SK-N-SH treated with all-trans-retinoic acid at 6 μM for 48 hours (cell line): ENCODE measurements at regions not wholly inside any gene's neighbourhood (a gene's known extent, or its start where the extent isn't known, plus 50 kb on each side); places are given as distances from the start of the nearest gene placed in this dataset.

ENCODE experiments used
- ATAC-seq: fragments of 200-7000 bp; cut with Tn5 transposase; 3 replicates; pipeline ENCODE4 v1.9.1; 2020; ENCODE audit warnings: mild to moderate bottlenecking, moderate library complexity
- ARNTL ChIP-seq: fragments of 450-650 bp; formaldehyde crosslinking; IDR thresholded peaks from 2 replicates; pipeline ENCODE4 v1.5.0; 2020; ENCODE audit warnings: low read depth, mild to moderate bottlenecking, moderate library complexity, borderline replicate concordance
- BACH2 ChIP-seq: fragments of 250-450 bp; sonication (Bioruptor Pico); IDR thresholded peaks from 2 replicates; pipeline ENCODE4 v1.9.0; 2021; ENCODE audit warnings: mild to moderate bottlenecking, borderline replicate concordance
- CREB5 ChIP-seq: fragments of 250-450 bp; sonication (Bioruptor Pico); IDR thresholded peaks from 2 replicates; pipeline ENCODE4 v1.5.1; 2020; ENCODE audit warnings: low read depth, mild to moderate bottlenecking, moderate library complexity
- CSDC2 ChIP-seq: fragments of 250-450 bp; sonication (Bioruptor Pico); IDR thresholded peaks from 2 replicates; pipeline ENCODE4 v1.5.0; 2020; ENCODE audit warnings: mild to moderate bottlenecking, moderate library complexity
- ESRRG ChIP-seq: fragments of 250-450 bp; sonication (Bioruptor Pico); IDR thresholded peaks from 2 replicates; pipeline ENCODE4 v1.6.1; 2021; ENCODE audit warnings: mild to moderate bottlenecking
- GLIS3 ChIP-seq: fragments of 250-450 bp; sonication (Bioruptor Pico); IDR thresholded peaks from 2 replicates; pipeline ENCODE4 v1.5.0; 2020; ENCODE audit warnings: mild to moderate bottlenecking, moderate library complexity
- PPARA ChIP-seq: fragments of 250-450 bp; sonication (Bioruptor Pico); IDR thresholded peaks from 2 replicates; pipeline ENCODE4 v1.5.0; 2020; ENCODE audit warnings: mild to moderate bottlenecking, borderline replicate concordance
- RARB ChIP-seq: fragments of 250-450 bp; sonication (Bioruptor Pico); IDR thresholded peaks from 2 replicates; pipeline ENCODE4 v1.8.0; 2021; ENCODE audit warnings: mild to moderate bottlenecking, moderate library complexity
- SNAI2 ChIP-seq: fragments of 250-450 bp; sonication (Bioruptor Pico); IDR thresholded peaks from 2 replicates; pipeline ENCODE4 v1.5.0; 2020; ENCODE audit warnings: mild to moderate bottlenecking, moderate library complexity
- TCF4 ChIP-seq: fragments of 250-450 bp; sonication (Bioruptor Pico); IDR thresholded peaks from 2 replicates; pipeline ENCODE4 v1.8.0; 2021; ENCODE audit warnings: mild to moderate bottlenecking, moderate library complexity, borderline replicate concordance
- ZC3H10 ChIP-seq: fragments of 250-450 bp; sonication (Bioruptor Pico); IDR thresholded peaks from 2 replicates; pipeline ENCODE4 v1.5.1; 2021; ENCODE audit warnings: mild to moderate bottlenecking, moderate library complexity
- ZFP3 ChIP-seq: fragments of 250-450 bp; sonication (Bioruptor Pico); IDR thresholded peaks from 2 replicates; pipeline ENCODE4 v1.5.0; 2020; ENCODE audit warnings: mild to moderate bottlenecking, moderate library complexity
- ZFP30 ChIP-seq: fragments of 450-650 bp; formaldehyde crosslinking; IDR thresholded peaks from 2 replicates; pipeline ENCODE4 v1.5.0; 2022; ENCODE audit warnings: mild to moderate bottlenecking, moderate library complexity
- ZNF565 ChIP-seq: fragments of 450-650 bp; formaldehyde crosslinking; conservative IDR thresholded peaks from 2 replicates; pipeline ENCODE4 v1.5.0; 2020; ENCODE audit warnings: low read depth, mild to moderate bottlenecking, moderate library complexity
- ZNF70 ChIP-seq: fragments of 450-650 bp; formaldehyde crosslinking; IDR thresholded peaks from 2 replicates; pipeline ENCODE4 v1.5.0; 2020; ENCODE audit warnings: mild to moderate bottlenecking, moderate library complexity
- ZNF8 ChIP-seq: fragments of 450-650 bp; formaldehyde crosslinking; IDR thresholded peaks from 2 replicates; pipeline ENCODE4 v1.5.0; 2020; ENCODE audit warnings: mild to moderate bottlenecking, moderate library complexity
- TF ChIP-seq, protein P1 (sequence below): fragments of 250-450 bp; sonication (Bioruptor Pico); IDR thresholded peaks from 2 replicates; pipeline ENCODE4 v1.8.0; 2020; ENCODE audit warnings: mild to moderate bottlenecking, moderate library complexity, borderline replicate concordance
- TF ChIP-seq, protein P2 (sequence below): fragments of 250-450 bp; sonication (Bioruptor Pico); IDR thresholded peaks from 2 replicates; pipeline ENCODE4 v1.8.0; 2021; ENCODE audit warnings: low read depth, mild to moderate bottlenecking, moderate library complexity, borderline replicate concordance
- TF ChIP-seq, protein P3 (sequence below): fragments of 250-450 bp; sonication (Bioruptor Pico); IDR thresholded peaks from 2 replicates; pipeline ENCODE4 v1.5.0; 2020; ENCODE audit warnings: mild to moderate bottlenecking, moderate library complexity

DNA sequence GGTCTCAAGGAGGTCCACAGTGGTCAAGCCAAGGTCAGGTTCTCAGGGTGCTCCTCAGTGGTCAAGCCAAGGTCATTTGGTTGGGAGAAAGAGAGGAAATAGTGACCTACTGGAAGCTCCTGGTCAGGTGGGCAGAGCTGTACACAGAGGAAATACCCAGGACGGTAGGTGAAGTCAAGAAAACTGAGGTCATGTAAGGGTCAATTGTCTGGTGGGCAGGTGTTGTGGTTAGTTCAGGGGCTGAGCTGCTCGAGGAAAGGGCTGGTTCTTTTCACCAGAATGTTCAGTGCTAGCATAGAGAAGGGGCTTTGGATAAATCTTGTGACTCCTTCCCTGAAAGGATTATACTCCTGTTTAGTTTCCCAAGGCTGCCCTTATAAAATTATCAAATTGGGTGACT, 540.5 kb downstream of the VRK1 start:
- TF ChIP-seq BACH2 (CRISPR knock-in tag) (no peak), GLIS3 (no peak), ZFP30 (CRISPR knock-in tag) (no peak), CREB5 (CRISPR knock-in tag) (no peak), ZNF8 (no peak), RARB (CRISPR knock-in tag) (no peak), CSDC2 (CRISPR knock-in tag) (no peak), PPARA (CRISPR knock-in tag) (no peak)
- ATAC-seq = no peak

DNA sequence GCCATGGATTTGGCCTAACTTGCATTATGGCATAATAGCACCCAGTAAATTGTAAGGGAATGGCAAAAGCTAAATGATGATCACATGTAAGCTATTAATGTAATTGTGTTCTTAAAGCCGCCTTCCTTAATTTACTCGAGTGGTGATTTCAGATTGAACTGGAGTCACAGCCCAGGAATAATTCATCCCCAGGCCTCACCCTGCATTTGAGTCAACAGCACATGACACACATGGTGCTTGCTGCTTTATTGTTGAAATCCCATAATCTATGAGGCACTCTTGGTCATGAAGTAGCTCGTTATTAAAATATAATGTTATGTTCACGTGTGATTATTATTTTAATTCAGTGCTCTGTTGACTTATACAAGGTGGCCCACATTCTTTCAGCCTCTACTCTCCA, 547.5 kb downstream of the VRK1 start:
- TF ChIP-seq BACH2 (CRISPR knock-in tag) (no peak), SNAI2 (CRISPR knock-in tag) (no peak), CREB5 (CRISPR knock-in tag) (no peak), ARNTL (CRISPR knock-in tag) (no peak), CSDC2 (CRISPR knock-in tag) (no peak), GLIS3 (no peak), ZC3H10 (CRISPR knock-in tag) (no peak)
- TF ChIP-seq, protein P1, sequence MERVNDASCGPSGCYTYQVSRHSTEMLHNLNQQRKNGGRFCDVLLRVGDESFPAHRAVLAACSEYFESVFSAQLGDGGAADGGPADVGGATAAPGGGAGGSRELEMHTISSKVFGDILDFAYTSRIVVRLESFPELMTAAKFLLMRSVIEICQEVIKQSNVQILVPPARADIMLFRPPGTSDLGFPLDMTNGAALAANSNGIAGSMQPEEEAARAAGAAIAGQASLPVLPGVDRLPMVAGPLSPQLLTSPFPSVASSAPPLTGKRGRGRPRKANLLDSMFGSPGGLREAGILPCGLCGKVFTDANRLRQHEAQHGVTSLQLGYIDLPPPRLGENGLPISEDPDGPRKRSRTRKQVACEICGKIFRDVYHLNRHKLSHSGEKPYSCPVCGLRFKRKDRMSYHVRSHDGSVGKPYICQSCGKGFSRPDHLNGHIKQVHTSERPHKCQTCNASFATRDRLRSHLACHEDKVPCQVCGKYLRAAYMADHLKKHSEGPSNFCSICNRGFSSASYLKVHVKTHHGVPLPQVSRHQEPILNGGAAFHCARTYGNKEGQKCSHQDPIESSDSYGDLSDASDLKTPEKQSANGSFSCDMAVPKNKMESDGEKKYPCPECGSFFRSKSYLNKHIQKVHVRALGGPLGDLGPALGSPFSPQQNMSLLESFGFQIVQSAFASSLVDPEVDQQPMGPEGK (CRISPR knock-in tag) = no peak
- no peak for ATAC-seq

GRCh38 chr14:97346675-97347074, 549.5 kb downstream of the VRK1 start:
- no peak for ATAC-seq
- no peak for TF ChIP-seq ZNF8
- TF ChIP-seq CREB5 (CRISPR knock-in tag) = no peak
- TF ChIP-seq GLIS3 = no peak
- TF ChIP-seq ESRRG (CRISPR knock-in tag) = no peak
- TF ChIP-seq, protein P2, sequence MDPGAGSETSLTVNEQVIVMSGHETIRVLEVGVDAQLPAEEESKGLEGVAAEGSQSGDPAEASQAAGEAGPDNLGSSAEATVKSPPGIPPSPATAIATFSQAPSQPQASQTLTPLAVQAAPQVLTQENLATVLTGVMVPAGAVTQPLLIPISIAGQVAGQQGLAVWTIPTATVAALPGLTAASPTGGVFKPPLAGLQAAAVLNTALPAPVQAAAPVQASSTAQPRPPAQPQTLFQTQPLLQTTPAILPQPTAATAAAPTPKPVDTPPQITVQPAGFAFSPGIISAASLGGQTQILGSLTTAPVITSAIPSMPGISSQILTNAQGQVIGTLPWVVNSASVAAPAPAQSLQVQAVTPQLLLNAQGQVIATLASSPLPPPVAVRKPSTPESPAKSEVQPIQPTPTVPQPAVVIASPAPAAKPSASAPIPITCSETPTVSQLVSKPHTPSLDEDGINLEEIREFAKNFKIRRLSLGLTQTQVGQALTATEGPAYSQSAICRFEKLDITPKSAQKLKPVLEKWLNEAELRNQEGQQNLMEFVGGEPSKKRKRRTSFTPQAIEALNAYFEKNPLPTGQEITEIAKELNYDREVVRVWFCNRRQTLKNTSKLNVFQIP = no peak
- TF ChIP-seq RARB (CRISPR knock-in tag) = no peak
- TF ChIP-seq PPARA (CRISPR knock-in tag) = no peak
- TF ChIP-seq ZC3H10 (CRISPR knock-in tag) = no peak
- no peak for TF ChIP-seq ZFP3 (CRISPR knock-in tag)
- no peak for TF ChIP-seq ZFP30 (CRISPR knock-in tag)
- TF ChIP-seq ZNF70 (CRISPR knock-in tag) = no peak

GRCh38 chr14:97349463-97349862, 552.3 kb downstream of the VRK1 start:
- TF ChIP-seq ZNF565 (no peak), ESRRG (CRISPR knock-in tag) (no peak), TCF4 (CRISPR knock-in tag) (no peak)
- TF ChIP-seq, protein P1 (CRISPR knock-in tag) = no peak
- TF ChIP-seq, protein P3, sequence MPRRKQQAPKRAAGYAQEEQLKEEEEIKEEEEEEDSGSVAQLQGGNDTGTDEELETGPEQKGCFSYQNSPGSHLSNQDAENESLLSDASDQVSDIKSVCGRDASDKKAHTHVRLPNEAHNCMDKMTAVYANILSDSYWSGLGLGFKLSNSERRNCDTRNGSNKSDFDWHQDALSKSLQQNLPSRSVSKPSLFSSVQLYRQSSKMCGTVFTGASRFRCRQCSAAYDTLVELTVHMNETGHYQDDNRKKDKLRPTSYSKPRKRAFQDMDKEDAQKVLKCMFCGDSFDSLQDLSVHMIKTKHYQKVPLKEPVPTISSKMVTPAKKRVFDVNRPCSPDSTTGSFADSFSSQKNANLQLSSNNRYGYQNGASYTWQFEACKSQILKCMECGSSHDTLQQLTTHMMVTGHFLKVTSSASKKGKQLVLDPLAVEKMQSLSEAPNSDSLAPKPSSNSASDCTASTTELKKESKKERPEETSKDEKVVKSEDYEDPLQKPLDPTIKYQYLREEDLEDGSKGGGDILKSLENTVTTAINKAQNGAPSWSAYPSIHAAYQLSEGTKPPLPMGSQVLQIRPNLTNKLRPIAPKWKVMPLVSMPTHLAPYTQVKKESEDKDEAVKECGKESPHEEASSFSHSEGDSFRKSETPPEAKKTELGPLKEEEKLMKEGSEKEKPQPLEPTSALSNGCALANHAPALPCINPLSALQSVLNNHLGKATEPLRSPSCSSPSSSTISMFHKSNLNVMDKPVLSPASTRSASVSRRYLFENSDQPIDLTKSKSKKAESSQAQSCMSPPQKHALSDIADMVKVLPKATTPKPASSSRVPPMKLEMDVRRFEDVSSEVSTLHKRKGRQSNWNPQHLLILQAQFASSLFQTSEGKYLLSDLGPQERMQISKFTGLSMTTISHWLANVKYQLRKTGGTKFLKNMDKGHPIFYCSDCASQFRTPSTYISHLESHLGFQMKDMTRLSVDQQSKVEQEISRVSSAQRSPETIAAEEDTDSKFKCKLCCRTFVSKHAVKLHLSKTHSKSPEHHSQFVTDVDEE (CRISPR knock-in tag) = no peak

More at GRCh38 chr14:97349463-97349862, 552.3 kb downstream of the VRK1 start:
- no peak for ATAC-seq
